MV-4-11 (cell line): ENCODE measurements at regions not wholly inside any gene's neighbourhood (a gene's known extent, or its start where the extent isn't known, plus 50 kb on each side); places are given as distances from the start of the nearest gene placed in this dataset.

Source experiments
- DNase-seq: peaks from one replicate; lab custom pipeline; 2025; lab: John Stamatoyannopoulos, UW

- no peak for DNase-seq
Measured at GRCh38 chrX:46447384-46447783, 97.8 kb downstream of the ZNF674 start.

- peak; percentile 87 for DNase-seq
Measured at GRCh38 chrX:46446727-46447378, 98.4 kb downstream of the ZNF674 start.

GRCh38 chrX:46444011-46444410 is 101.2 kb downstream of the ZNF674 start:
- peak; percentile 85 for DNase-seq

- DNase-seq = no peak
Measured at GRCh38 chrX:46436744-46437143, 108.5 kb downstream of the ZNF674 start.

GRCh38 chrX:46433892-46434291 is 111.3 kb downstream of the ZNF674 start:
- DNase-seq = no peak

- DNase-seq = peak; percentile 45
Measured at GRCh38 chrX:46408553-46409407, 136.4 kb downstream of the ZNF674 start.

- no peak for DNase-seq
Measured at GRCh38 chrX:46407753-46408130, 137.5 kb downstream of the ZNF674 start.

GRCh38 chrX:46407036-46407752 is 138.0 kb downstream of the ZNF674 start:
- no peak for DNase-seq

GRCh38 chrX:46404774-46405173 is 140.4 kb downstream of the ZNF674 start:
- no peak for DNase-seq

GRCh38 chrX:46400530-46401443 is 144.4 kb downstream of the ZNF674 start:
- no peak for DNase-seq

- DNase-seq = no peak
Measured at GRCh38 chrX:46398874-46399273, 146.3 kb downstream of the ZNF674 start.

- no peak for DNase-seq
Measured at GRCh38 chrX:46398126-46398525, 147.1 kb downstream of the ZNF674 start.

GRCh38 chrX:46386511-46386910 is 158.7 kb downstream of the ZNF674 start:
- DNase-seq = no peak

GRCh38 chrX:46383006-46383405 is 162.2 kb downstream of the ZNF674 start:
- DNase-seq = no peak

- no peak for DNase-seq
Measured at GRCh38 chrX:46382595-46382994, 162.6 kb downstream of the ZNF674 start.

- DNase-seq = peak; percentile 8
Measured at GRCh38 chrX:46381630-46382029, 163.6 kb downstream of the ZNF674 start.

GRCh38 chrX:46380148-46380752 is 165.0 kb downstream of the ZNF674 start:
- no peak for DNase-seq

- peak; percentile 36 for DNase-seq
Measured at GRCh38 chrX:46376246-46376885, 168.9 kb downstream of the ZNF674 start.

GRCh38 chrX:46375831-46376230 is 169.4 kb downstream of the ZNF674 start:
- DNase-seq = no peak

- no peak for DNase-seq
Measured at GRCh38 chrX:46374371-46374770, 170.8 kb downstream of the ZNF674 start.

- no peak for DNase-seq
Measured at GRCh38 chrX:46367491-46367890, 177.7 kb downstream of the ZNF674 start.
